Adrenal gland (tissue), 5 donors: ENCODE measurements at regions not wholly inside any gene's neighbourhood (a gene's known extent, or its start where the extent isn't known, plus 50 kb on each side); places are given as distances from the start of the nearest gene placed in this dataset.

ENCODE experiments used
- POLR2A ChIP-seq, 2 donors: fragments of 450-650 bp; IDR thresholded peaks; one replicate each; pipeline ENCODE4 v1.6.1; 2017; ENCODE audit warnings: antibody characterized with exemption in 2 of 2, mild to moderate bottlenecking in 2 of 2, moderate library complexity in 1 of 2
- TF ChIP-seq, protein P1 (sequence below), 6 experiments: fragments of 450-650 bp in 4 of 6; fragments of 200-600 bp in 2 of 6; sonication (generic) in 1 of 6; IDR thresholded peaks; 1 replicate in 5 of 6; 2 replicates in 1 of 6; pipeline versions ENCODE4 v1.5.1 to v1.8.0; 2016 to 2021; ENCODE audit warnings: antibody characterized with exemption in 6 of 6, mild to moderate bottlenecking in 2 of 6, moderate library complexity in 1 of 6
- donor health status: DM: no; HTN: no; CAD: no.

DNA sequence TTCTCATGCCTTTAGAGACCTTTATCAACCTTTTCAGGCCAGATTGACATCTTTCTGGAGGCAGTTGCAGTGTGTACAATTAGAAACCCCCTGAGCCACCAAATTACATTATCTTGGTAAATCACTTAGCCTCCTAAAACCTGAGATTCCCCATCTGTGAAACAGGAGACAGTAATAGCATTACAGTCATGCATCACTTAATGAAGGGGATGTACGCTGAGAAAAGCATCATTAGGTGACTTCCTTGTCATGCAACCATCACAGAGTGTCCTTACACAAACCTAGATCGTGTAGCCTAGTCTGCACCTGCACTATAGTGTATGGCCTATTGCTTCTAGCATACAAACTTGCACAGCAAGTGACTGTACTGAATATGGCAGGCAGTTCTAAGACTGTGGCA, 400.8 kb upstream of the CNTN3 start:
- TF ChIP-seq, protein P1, sequence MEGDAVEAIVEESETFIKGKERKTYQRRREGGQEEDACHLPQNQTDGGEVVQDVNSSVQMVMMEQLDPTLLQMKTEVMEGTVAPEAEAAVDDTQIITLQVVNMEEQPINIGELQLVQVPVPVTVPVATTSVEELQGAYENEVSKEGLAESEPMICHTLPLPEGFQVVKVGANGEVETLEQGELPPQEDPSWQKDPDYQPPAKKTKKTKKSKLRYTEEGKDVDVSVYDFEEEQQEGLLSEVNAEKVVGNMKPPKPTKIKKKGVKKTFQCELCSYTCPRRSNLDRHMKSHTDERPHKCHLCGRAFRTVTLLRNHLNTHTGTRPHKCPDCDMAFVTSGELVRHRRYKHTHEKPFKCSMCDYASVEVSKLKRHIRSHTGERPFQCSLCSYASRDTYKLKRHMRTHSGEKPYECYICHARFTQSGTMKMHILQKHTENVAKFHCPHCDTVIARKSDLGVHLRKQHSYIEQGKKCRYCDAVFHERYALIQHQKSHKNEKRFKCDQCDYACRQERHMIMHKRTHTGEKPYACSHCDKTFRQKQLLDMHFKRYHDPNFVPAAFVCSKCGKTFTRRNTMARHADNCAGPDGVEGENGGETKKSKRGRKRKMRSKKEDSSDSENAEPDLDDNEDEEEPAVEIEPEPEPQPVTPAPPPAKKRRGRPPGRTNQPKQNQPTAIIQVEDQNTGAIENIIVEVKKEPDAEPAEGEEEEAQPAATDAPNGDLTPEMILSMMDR (IDR thresholded peaks at IDR 0.05), result no peak
- no peak for TF ChIP-seq POLR2A (IDR thresholded peaks at IDR 0.05)
